DMS153 (cell line): ENCODE measurements at regions not wholly inside any gene's neighbourhood (a gene's known extent, or its start where the extent isn't known, plus 50 kb on each side); places are given as distances from the start of the nearest gene placed in this dataset.
A peak's percentile ranks its signal among the peaks of the same experiment; 100 is the strongest.

Experiments
- DNase-seq: peaks from one replicate; lab custom pipeline; 2025; lab: John Stamatoyannopoulos, UW

DNA sequence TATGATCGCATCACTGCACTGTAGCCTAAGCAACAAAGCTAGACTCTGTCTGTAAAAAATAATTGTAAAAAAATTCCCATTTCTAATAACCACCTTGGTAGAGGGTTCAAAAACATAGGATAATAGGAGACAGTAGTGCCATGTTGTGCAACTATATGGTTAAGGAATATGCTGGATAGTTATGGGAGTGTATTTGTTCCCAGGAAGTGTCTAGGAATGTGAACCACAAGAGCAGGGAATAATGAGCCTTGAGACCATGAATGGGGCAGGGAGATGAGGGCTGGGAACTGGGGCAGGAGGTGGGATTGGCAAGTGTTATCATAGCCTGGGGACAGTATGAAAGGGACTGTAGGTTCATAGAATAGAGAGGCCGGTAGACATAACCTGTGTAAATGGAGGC lies 50.4 kb downstream of the RUSC2 start:
- DNase-seq = no peak

DNA sequence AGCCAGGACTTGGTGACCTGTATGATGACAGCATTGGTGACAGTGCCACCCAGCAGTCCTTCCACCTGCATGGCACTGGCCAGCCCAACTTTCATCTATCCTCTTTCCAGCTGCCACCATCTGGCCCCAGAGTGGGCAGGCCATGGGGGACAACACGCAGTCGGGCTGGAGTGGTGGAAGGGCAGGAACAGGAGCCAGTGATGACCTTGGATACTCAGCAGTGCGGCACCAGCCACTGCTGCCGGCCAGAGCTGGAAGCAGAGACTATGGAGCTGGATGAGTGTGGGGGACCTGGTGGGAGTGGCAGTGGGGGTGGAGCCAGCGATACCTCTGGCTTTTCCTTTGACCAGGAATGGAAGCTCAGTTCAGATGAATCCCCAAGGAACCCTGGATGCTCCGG lies 56.9 kb downstream of the RUSC2 start:
- DNase-seq = no peak

DNA sequence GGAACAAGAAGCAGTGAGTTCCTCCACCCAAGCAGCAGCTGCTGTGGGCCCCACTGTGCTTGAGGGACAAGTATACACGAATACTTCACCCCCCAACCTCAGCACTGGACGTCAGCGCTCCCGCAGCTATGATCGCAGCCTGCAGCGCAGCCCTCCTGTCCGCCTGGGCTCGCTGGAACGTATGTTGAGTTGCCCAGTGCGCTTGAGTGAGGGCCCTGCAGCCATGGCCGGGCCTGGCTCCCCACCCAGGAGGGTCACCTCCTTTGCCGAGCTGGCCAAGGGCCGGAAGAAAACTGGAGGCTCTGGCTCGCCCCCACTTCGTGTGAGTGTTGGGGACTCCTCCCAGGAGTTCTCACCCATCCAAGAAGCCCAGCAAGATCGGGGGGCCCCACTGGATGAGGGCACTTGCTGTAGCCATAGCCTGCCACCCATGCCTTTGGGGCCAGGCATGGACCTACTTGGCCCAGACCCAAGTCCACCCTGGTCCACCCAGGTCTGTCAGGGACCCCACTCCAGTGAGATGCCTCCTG lies 57.1 kb upstream of the TESK1 start:
- no peak for DNase-seq

DNA sequence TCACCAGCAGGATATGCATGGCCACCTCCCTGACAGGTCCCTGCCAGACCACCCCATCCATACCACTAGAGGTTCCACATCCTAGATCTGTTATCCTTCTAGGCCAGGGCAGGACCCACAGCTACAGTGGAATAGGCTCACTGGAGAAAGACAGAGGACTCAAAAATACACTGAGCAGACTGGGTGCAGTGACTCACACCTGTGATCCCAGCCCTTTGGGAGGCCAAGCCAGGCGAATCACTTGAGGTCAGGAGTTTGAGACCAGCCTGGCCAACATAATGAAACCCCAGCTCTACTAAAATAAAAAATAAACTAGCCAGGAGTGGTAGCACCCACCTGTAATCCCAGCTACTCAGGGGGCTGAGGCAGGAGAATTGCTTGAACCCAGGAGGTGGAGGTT lies 56.5 kb upstream of the TESK1 start:
- DNase-seq = no peak

DNA sequence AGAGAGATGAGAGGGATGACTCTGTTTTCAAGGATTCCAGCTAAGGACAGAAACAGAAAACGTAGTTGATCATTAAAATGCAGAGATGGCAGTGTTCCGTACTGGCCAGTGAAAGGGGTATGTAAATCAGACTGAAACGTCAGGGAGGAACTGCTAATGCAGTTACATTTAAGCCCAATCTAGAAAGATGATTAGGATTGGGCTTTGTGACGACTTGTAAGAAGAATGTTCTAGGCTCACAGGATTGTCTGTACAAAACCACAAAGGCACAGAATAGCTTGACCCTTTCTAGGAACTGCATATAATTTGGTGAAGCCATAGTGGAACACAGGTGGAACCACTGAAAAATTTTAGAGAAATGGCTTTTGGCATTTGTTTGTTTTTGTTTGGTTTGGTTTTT lies 55.6 kb upstream of the TESK1 start:
- no peak for DNase-seq

DNA sequence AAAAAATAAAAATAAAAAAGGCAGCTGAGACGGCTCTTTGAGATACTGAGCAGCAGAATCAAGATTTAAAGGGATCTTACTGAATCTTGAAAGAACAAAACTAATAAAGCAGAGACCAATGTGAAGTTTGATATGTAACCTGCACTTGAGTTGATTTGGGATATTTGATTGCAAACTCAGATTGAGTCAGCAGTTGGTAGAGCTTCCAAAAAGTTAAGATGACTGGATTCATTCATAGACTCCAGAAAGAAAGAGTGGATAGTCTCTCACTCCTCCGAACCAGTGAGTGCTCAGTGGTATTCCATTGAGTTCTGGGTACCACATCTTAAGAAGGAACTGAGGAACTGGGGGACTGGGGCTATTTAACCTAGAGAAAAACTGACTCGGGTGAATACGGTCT lies 52.7 kb upstream of the TESK1 start:
- DNase-seq = no peak

DNA sequence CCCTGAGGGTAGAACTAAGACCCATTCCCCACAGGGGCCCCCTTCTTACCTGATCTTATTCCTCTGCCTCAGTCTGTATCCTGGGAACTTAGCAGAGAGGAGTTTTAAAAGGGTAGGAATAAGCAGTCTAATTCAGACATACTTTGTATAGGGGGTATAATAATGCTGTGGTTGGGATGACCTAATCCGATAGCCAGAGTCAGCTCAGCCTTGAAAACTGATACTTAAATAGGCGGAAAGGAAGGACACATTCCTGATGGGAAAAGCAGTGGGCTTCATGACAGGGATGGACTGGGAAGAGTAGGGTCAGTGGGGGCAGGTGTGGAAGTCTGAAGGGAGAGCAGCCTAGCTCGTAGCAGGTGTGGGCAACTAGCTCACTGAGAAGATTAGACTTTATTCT lies 52.2 kb upstream of the TESK1 start:
- DNase-seq = no peak

DNA sequence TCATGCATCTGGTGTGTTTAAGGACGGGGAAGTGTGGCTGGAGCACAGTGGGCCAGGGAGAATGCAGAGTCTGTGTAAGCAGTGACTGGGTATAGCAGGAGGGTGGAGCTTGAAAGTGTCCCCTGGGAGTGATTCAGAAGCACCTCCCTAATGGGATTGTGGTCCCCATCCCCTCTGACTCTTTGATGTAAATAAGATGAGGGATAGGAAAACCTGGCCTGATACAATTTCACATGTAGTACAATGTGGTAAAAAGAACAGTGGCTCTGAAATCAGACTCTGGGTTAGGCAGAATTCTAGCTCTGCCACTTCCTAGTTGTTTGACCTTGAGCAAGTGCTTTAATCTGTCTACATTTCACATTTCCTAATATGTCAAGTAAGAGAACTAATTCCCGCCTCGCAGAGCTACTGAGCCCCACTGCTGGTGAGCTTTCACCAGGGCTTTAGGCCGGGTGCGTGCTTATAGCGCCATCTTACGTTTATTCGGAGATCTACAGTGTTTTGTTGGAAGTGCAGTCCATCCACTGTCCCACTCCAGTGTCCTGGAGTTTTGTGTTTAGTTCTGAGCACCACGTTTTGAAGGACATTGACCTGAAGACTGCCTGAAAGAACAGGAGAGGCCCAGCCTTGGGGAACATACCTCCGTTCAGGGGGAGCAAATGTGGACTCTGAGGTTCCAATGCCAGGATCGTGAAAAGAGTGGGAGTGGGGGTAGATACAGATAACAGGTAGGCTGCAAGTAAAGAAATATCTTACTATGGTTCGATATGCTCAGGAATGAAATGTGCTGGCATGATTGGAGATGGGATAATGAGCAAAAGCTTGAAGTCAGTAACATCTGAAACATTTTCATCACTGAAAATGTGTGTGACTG lies 51.2 kb upstream of the TESK1 start:
- DNase-seq = peak; percentile 62

DNA sequence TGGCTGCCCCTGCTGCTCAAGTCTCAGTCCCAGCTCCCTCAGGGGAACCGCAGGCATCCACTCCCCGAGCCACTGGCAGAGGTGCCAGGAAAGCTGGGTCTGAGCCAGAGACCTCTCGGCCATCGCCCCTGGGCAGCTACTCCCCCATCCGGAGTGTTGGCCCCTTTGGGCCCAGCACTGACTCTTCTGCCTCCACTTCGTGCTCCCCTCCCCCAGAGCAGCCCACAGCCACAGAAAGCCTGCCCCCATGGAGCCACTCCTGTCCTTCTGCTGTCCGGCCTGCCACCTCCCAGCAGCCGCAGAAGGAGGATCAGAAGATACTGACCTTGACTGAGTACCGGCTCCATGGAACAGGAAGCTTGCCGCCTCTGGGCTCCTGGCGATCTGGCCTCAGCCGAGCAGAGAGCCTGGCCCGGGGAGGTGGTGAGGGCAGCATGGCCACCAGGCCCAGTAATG lies 49.8 kb upstream of the TESK1 start:
- DNase-seq = no peak
